ENCODE measurements at regions not wholly inside any gene's neighbourhood (a gene's known extent, or its start where the extent isn't known, plus 50 kb on each side); places are given as distances from the start of the nearest gene placed in this dataset.

- no peaks in the 10 kb centered on the region for H3K4me1 ChIP-seq (ENCODE audit: control insufficient read depth in 2 of 2, insufficient read depth in 2 of 2, low read length in 1 of 2)
- H3K4me3 ChIP-seq (ENCODE audit: low read depth in 1 of 2, low read length in 2 of 2) = no peak overlapping the region
- no peaks in the 10 kb centered on the region for H3K36me3 ChIP-seq (ENCODE audit: control insufficient read depth in 2 of 2, insufficient read depth in 2 of 2, low read length in 1 of 2)
- H3K27ac ChIP-seq (ENCODE audit: low read depth in 2 of 2, low read length in 1 of 2) = no peak overlapping the region
- no peaks in the 10 kb centered on the region for H3K9me3 ChIP-seq (ENCODE audit: control insufficient read depth in 2 of 2, insufficient read depth in 1 of 2, low read depth in 1 of 2, low read length in 1 of 2)
- H3K27me3 ChIP-seq (ENCODE audit: control insufficient read depth in 1 of 2, insufficient read depth in 2 of 2, low read length in 2 of 2) = no peaks in the 10 kb centered on the region
Observed at GRCh38 chr2:107582487-107582886, 244.2 kb upstream of the RGPD4 start.

- Histone ChIP-seq H3K4me1 (ENCODE audit: control insufficient read depth in 2 of 2, insufficient read depth in 2 of 2, low read length in 1 of 2) (no peaks in the 10 kb centered on the region), H3K9me3 (ENCODE audit: control insufficient read depth in 2 of 2, insufficient read depth in 1 of 2, low read depth in 1 of 2, low read length in 1 of 2) (no peaks in the 10 kb centered on the region), H3K36me3 (ENCODE audit: control insufficient read depth in 2 of 2, insufficient read depth in 2 of 2, low read length in 1 of 2) (no peaks in the 10 kb centered on the region), H3K27ac (ENCODE audit: low read depth in 2 of 2, low read length in 1 of 2) (no peak overlapping the region), H3K4me3 (ENCODE audit: low read depth in 1 of 2, low read length in 2 of 2) (no peak overlapping the region), H3K27me3 (ENCODE audit: control insufficient read depth in 1 of 2, insufficient read depth in 2 of 2, low read length in 2 of 2) (no peaks in the 10 kb centered on the region)
- WGBS, 2 donors = 93 to 94% methylated on average over 1 of the region's 1 CpG
Observed at GRCh38 chr2:107584577-107584976, 242.1 kb upstream of the RGPD4 start.

GRCh38 chr2:107585851-107586250, 240.8 kb upstream of the RGPD4 start:
- no peak overlapping the region for H3K27ac ChIP-seq (ENCODE audit: low read depth in 2 of 2, low read length in 1 of 2)
- no peak overlapping the region for H3K4me3 ChIP-seq (ENCODE audit: low read depth in 1 of 2, low read length in 2 of 2)
- H3K27me3 ChIP-seq (ENCODE audit: control insufficient read depth in 1 of 2, insufficient read depth in 2 of 2, low read length in 2 of 2) = no peaks in the 10 kb centered on the region
- no peaks in the 10 kb centered on the region for H3K36me3 ChIP-seq (ENCODE audit: control insufficient read depth in 2 of 2, insufficient read depth in 2 of 2, low read length in 1 of 2)
- no peaks in the 10 kb centered on the region for H3K9me3 ChIP-seq (ENCODE audit: control insufficient read depth in 2 of 2, insufficient read depth in 1 of 2, low read depth in 1 of 2, low read length in 1 of 2)
- 56 to 62% methylated on average over 3 of the region's 3 CpGs for WGBS, 2 donors
- no peaks in the 10 kb centered on the region for H3K4me1 ChIP-seq (ENCODE audit: control insufficient read depth in 2 of 2, insufficient read depth in 2 of 2, low read length in 1 of 2)

GRCh38 chr2:107588181-107588580, 238.5 kb upstream of the RGPD4 start:
- Histone ChIP-seq H3K4me1 (ENCODE audit: control insufficient read depth in 2 of 2, insufficient read depth in 2 of 2, low read length in 1 of 2) (no peaks in the 10 kb centered on the region), H3K27me3 (ENCODE audit: control insufficient read depth in 1 of 2, insufficient read depth in 2 of 2, low read length in 2 of 2) (no peaks in the 10 kb centered on the region), H3K27ac (ENCODE audit: low read depth in 2 of 2, low read length in 1 of 2) (no peak overlapping the region), H3K36me3 (ENCODE audit: control insufficient read depth in 2 of 2, insufficient read depth in 2 of 2, low read length in 1 of 2) (no peaks in the 10 kb centered on the region), H3K4me3 (ENCODE audit: low read depth in 1 of 2, low read length in 2 of 2) (no peak overlapping the region), H3K9me3 (ENCODE audit: control insufficient read depth in 2 of 2, insufficient read depth in 1 of 2, low read depth in 1 of 2, low read length in 1 of 2) (no peaks in the 10 kb centered on the region)
- 71 to 88% methylated on average over 5 of the region's 5 CpGs for WGBS, 2 donors

GRCh38 chr2:107589079-107589491, 237.6 kb upstream of the RGPD4 start:
- WGBS, 2 donors = 36 to 44% methylated on average over 3 of the region's 3 CpGs
- H3K36me3 ChIP-seq (ENCODE audit: control insufficient read depth in 2 of 2, insufficient read depth in 2 of 2, low read length in 1 of 2) = no peaks in the 10 kb centered on the region
- H3K27me3 ChIP-seq (ENCODE audit: control insufficient read depth in 1 of 2, insufficient read depth in 2 of 2, low read length in 2 of 2) = no peaks in the 10 kb centered on the region

GRCh38 chr2:107591561-107592279, 235.0 kb upstream of the RGPD4 start:
- Histone ChIP-seq H3K4me3 (ENCODE audit: low read depth in 1 of 2, low read length in 2 of 2) (no peak overlapping the region), H3K36me3 (ENCODE audit: control insufficient read depth in 2 of 2, insufficient read depth in 2 of 2, low read length in 1 of 2) (no peaks in the 10 kb centered on the region), H3K4me1 (ENCODE audit: control insufficient read depth in 2 of 2, insufficient read depth in 2 of 2, low read length in 1 of 2) (no peaks in the 10 kb centered on the region), H3K27ac (ENCODE audit: low read depth in 2 of 2, low read length in 1 of 2) (no peak overlapping the region), H3K9me3 (ENCODE audit: control insufficient read depth in 2 of 2, insufficient read depth in 1 of 2, low read depth in 1 of 2, low read length in 1 of 2) (no peaks in the 10 kb centered on the region), H3K27me3 (ENCODE audit: control insufficient read depth in 1 of 2, insufficient read depth in 2 of 2, low read length in 2 of 2) (no peaks in the 10 kb centered on the region)
- WGBS, 2 donors = 65 to 77% methylated on average over 3 of the region's 3 CpGs

More at GRCh38 chr2:107589079-107589491, 237.6 kb upstream of the RGPD4 start:
- Histone ChIP-seq H3K4me1 (ENCODE audit: control insufficient read depth in 2 of 2, insufficient read depth in 2 of 2, low read length in 1 of 2) (no peaks in the 10 kb centered on the region), H3K27ac (ENCODE audit: low read depth in 2 of 2, low read length in 1 of 2) (no peak overlapping the region), H3K9me3 (ENCODE audit: control insufficient read depth in 2 of 2, insufficient read depth in 1 of 2, low read depth in 1 of 2, low read length in 1 of 2) (no peaks in the 10 kb centered on the region), H3K4me3 (ENCODE audit: low read depth in 1 of 2, low read length in 2 of 2) (no peak overlapping the region)

GRCh38 chr2:107592280-107592624, 234.4 kb upstream of the RGPD4 start:
- Histone ChIP-seq H3K4me1 (ENCODE audit: control insufficient read depth in 2 of 2, insufficient read depth in 2 of 2, low read length in 1 of 2) (no peaks in the 10 kb centered on the region), H3K36me3 (ENCODE audit: control insufficient read depth in 2 of 2, insufficient read depth in 2 of 2, low read length in 1 of 2) (no peaks in the 10 kb centered on the region), H3K9me3 (ENCODE audit: control insufficient read depth in 2 of 2, insufficient read depth in 1 of 2, low read depth in 1 of 2, low read length in 1 of 2) (no peaks in the 10 kb centered on the region), H3K4me3 (ENCODE audit: low read depth in 1 of 2, low read length in 2 of 2) (no peak overlapping the region), H3K27ac (ENCODE audit: low read depth in 2 of 2, low read length in 1 of 2) (no peak overlapping the region), H3K27me3 (ENCODE audit: control insufficient read depth in 1 of 2, insufficient read depth in 2 of 2, low read length in 2 of 2) (no peaks in the 10 kb centered on the region)
- WGBS, 2 donors = 55 to 56% methylated on average over 4 of the region's 4 CpGs

- Histone ChIP-seq H3K27me3 (ENCODE audit: control insufficient read depth in 1 of 2, insufficient read depth in 2 of 2, low read length in 2 of 2) (no peaks in the 10 kb centered on the region), H3K9me3 (ENCODE audit: control insufficient read depth in 2 of 2, insufficient read depth in 1 of 2, low read depth in 1 of 2, low read length in 1 of 2) (no peaks in the 10 kb centered on the region), H3K4me1 (ENCODE audit: control insufficient read depth in 2 of 2, insufficient read depth in 2 of 2, low read length in 1 of 2) (no peaks in the 10 kb centered on the region), H3K36me3 (ENCODE audit: control insufficient read depth in 2 of 2, insufficient read depth in 2 of 2, low read length in 1 of 2) (no peaks in the 10 kb centered on the region), H3K4me3 (ENCODE audit: low read depth in 1 of 2, low read length in 2 of 2) (no peak overlapping the region), H3K27ac (ENCODE audit: low read depth in 2 of 2, low read length in 1 of 2) (no peak overlapping the region)
- WGBS, 2 donors = 90 to 92% methylated on average over 5 of the region's 5 CpGs
Observed at GRCh38 chr2:107595285-107595684, 231.4 kb upstream of the RGPD4 start.

GRCh38 chr2:107595749-107596148, 230.9 kb upstream of the RGPD4 start:
- Histone ChIP-seq H3K27ac (ENCODE audit: low read depth in 2 of 2, low read length in 1 of 2) (no peak overlapping the region), H3K4me3 (ENCODE audit: low read depth in 1 of 2, low read length in 2 of 2) (no peak overlapping the region), H3K36me3 (ENCODE audit: control insufficient read depth in 2 of 2, insufficient read depth in 2 of 2, low read length in 1 of 2) (no peaks in the 10 kb centered on the region), H3K27me3 (ENCODE audit: control insufficient read depth in 1 of 2, insufficient read depth in 2 of 2, low read length in 2 of 2) (no peaks in the 10 kb centered on the region), H3K4me1 (ENCODE audit: control insufficient read depth in 2 of 2, insufficient read depth in 2 of 2, low read length in 1 of 2) (no peaks in the 10 kb centered on the region), H3K9me3 (ENCODE audit: control insufficient read depth in 2 of 2, insufficient read depth in 1 of 2, low read depth in 1 of 2, low read length in 1 of 2) (no peaks in the 10 kb centered on the region)
- 41 to 51% methylated on average over 4 of the region's 4 CpGs for WGBS, 2 donors

- no peak overlapping the region for H3K4me3 ChIP-seq (ENCODE audit: low read depth in 1 of 2, low read length in 2 of 2)
- H3K36me3 ChIP-seq (ENCODE audit: control insufficient read depth in 2 of 2, insufficient read depth in 2 of 2, low read length in 1 of 2) = no peaks in the 10 kb centered on the region
- no peaks in the 10 kb centered on the region for H3K27me3 ChIP-seq (ENCODE audit: control insufficient read depth in 1 of 2, insufficient read depth in 2 of 2, low read length in 2 of 2)
- H3K27ac ChIP-seq (ENCODE audit: low read depth in 2 of 2, low read length in 1 of 2) = no peak overlapping the region
- no peaks in the 10 kb centered on the region for H3K9me3 ChIP-seq (ENCODE audit: control insufficient read depth in 2 of 2, insufficient read depth in 1 of 2, low read depth in 1 of 2, low read length in 1 of 2)
- H3K4me1 ChIP-seq (ENCODE audit: control insufficient read depth in 2 of 2, insufficient read depth in 2 of 2, low read length in 1 of 2) = no peaks in the 10 kb centered on the region
Observed at GRCh38 chr2:107597507-107597906, 229.2 kb upstream of the RGPD4 start.
